PC-3 (cell line): ENCODE measurements at regions not wholly inside any gene's neighbourhood (a gene's known extent, or its start where the extent isn't known, plus 50 kb on each side); places are given as distances from the start of the nearest gene placed in this dataset.
"Not testable (repeated sequence)": the region's sequence is repeated elsewhere in the genome, so short reads cannot be mapped to it uniquely, and the experiment has no call there.

Source experiments
- CTCF ChIP-seq: fragments of 300-600 bp; sonication (generic); conservative IDR thresholded peaks from 2 replicates; pipeline ENCODE4 v1.5.1; 2017; ENCODE audit warnings: antibody characterized with exemption, low read depth, mild to moderate bottlenecking, low read length
- EZH2phosphoT487 ChIP-seq: fragments of 300-600 bp; sonication (generic); IDR thresholded peaks from 2 replicates; pipeline ENCODE4 v1.6.1; 2018; ENCODE audit warnings: mild to moderate bottlenecking, antibody characterized with exemption, low read length, borderline replicate concordance

- not testable (repeated sequence) for TF ChIP-seq CTCF, EZH2phosphoT487
Observed at GRCh38 chr17:30594953-30595371, 117.8 kb downstream of the GOSR1 start.
